ENCODE measurements at regions not wholly inside any gene's neighbourhood (a gene's known extent, or its start where the extent isn't known, plus 50 kb on each side); places are given as distances from the start of the nearest gene placed in this dataset.

DNA sequence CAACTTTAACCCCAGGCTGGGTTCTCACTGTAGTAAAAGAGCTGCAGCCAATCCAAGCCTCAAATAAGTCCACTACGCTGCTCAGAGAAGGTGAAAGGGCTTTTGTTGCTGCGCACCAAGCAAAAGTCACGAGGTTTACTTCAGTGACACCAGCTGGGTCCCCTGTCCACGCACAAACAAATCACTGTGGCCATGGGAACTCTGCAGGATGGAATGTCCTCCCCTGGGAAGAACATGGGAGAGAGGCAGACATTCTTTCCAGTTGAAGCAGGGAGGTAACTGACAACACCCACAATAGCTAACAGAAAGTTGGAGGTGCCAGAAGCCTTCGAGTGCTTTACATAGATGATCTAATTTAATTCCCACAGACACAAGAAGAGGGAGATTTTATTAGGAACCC, 181.9 kb downstream of the PMP22 start:
- no peak for TF ChIP-seq POLR2AphosphoS5 (IDR thresholded peaks at IDR 0.05; ENCODE audit: insufficient read depth in 1 of 2, low read depth in 1 of 2)
- TF ChIP-seq, protein P1, sequence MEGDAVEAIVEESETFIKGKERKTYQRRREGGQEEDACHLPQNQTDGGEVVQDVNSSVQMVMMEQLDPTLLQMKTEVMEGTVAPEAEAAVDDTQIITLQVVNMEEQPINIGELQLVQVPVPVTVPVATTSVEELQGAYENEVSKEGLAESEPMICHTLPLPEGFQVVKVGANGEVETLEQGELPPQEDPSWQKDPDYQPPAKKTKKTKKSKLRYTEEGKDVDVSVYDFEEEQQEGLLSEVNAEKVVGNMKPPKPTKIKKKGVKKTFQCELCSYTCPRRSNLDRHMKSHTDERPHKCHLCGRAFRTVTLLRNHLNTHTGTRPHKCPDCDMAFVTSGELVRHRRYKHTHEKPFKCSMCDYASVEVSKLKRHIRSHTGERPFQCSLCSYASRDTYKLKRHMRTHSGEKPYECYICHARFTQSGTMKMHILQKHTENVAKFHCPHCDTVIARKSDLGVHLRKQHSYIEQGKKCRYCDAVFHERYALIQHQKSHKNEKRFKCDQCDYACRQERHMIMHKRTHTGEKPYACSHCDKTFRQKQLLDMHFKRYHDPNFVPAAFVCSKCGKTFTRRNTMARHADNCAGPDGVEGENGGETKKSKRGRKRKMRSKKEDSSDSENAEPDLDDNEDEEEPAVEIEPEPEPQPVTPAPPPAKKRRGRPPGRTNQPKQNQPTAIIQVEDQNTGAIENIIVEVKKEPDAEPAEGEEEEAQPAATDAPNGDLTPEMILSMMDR (IDR thresholded peaks at IDR 0.05), result no peak
